SU-DHL-6 (cell line): ENCODE measurements at regions not wholly inside any gene's neighbourhood (a gene's known extent, or its start where the extent isn't known, plus 50 kb on each side); places are given as distances from the start of the nearest gene placed in this dataset.

Experiments used
- CTCF ChIP-seq: fragments of 200-600 bp; sonication (generic); IDR thresholded peaks from one replicate; pipeline ENCODE4 v1.5.1; 2017; ENCODE audit warnings: antibody characterized with exemption, mild to moderate bottlenecking, low read length, moderate library complexity; ENCODE audit not compliant: insufficient read depth, poor library complexity, severe bottlenecking
- EZH2phosphoT487 ChIP-seq: fragments of 200-600 bp; sonication (generic), shearing (Covaris generic); conservative IDR thresholded peaks from 2 replicates; pipeline ENCODE4 v1.6.1; 2018; ENCODE audit warnings: mild to moderate bottlenecking, antibody characterized with exemption, low read length, moderate library complexity, mixed read lengths

GRCh38 chr15:79209690-79210089 lies 72.8 kb upstream of the ANKRD34C start:
- no peak for TF ChIP-seq CTCF
- no peak for TF ChIP-seq EZH2phosphoT487
